ENCODE measurements at regions not wholly inside any gene's neighbourhood (a gene's known extent, or its start where the extent isn't known, plus 50 kb on each side); places are given as distances from the start of the nearest gene placed in this dataset.

GRCh38 chr5:62948301-62948700, 369.7 kb downstream of the LRRC70 start:
- TF ChIP-seq POLR2A (IDR thresholded peaks at IDR 0.05; ENCODE audit: low read length) (no peak), GATA1 (IDR thresholded peaks at IDR 0.05; ENCODE audit: low read depth, low read length) (no peak)
